ENCODE measurements at regions not wholly inside any gene's neighbourhood (a gene's known extent, or its start where the extent isn't known, plus 50 kb on each side); places are given as distances from the start of the nearest gene placed in this dataset.

DNA sequence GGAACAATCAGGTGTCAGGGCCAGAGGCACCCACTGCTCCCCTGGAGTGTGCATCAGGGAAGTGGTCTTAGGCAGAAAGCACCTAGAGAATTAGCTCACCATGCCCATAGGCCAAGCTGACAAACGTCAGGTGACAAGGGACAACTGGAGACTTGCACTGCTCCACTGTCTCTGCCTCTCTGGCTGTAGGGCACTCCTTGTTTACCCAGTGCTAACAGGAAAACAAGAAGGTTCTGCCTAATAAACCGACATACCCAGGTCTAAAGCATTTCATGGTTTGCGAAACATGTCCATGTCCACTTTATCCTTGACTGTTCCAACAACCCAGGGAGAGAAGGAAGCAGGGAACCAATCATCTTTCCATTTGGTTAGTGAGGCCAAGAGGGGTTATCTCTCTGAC is 92.5 kb upstream of the MAMLD1 start:
- no peak for TF ChIP-seq EZH2 (IDR thresholded peaks at IDR 0.05; ENCODE audit: insufficient read depth, poor library complexity, severe bottlenecking)
- TF ChIP-seq EZH2phosphoT487 (IDR thresholded peaks at IDR 0.05; ENCODE audit: insufficient read depth, low read depth): no peak
